HG03442 (cell line): ENCODE measurements at regions not wholly inside any gene's neighbourhood (a gene's known extent, or its start where the extent isn't known, plus 50 kb on each side); places are given as distances from the start of the nearest gene placed in this dataset.

Source experiments
- ATAC-seq: cut with Tn5 transposase; IDR thresholded peaks from one replicate; pipeline ENCODE4 v1.9.1; 2021; ENCODE audit warnings: mild to moderate bottlenecking, moderate library complexity; ENCODE audit not compliant: unreplicated experiment

GRCh38 chr2:16262526-16263178, 322.3 kb downstream of the MYCN start:
- ATAC-seq = no peak

DNA sequence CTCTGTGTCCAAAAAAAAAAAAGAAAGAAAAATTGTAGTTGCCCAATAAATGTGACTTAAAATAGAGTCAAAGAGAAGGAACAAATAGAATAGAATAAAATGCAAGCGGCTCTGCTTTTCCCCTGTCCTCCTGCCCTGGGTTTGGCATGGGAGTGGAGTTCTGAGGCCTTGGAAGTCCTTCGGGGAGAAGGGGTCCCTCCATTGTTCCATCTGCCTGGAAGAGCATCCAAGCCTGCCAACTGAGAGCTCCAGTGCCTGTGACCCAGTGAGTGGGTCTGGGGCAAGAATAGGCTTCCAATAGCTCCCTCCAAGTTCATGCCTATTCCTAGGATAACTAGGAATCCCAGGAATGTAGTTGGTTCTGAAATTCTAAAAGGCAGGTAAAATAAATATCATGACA, 321.4 kb downstream of the MYCN start:
- no peak for ATAC-seq

GRCh38 chr2:16261071-16261470, 320.7 kb downstream of the MYCN start:
- no peak for ATAC-seq

GRCh38 chr2:16260041-16260830, 319.9 kb downstream of the MYCN start:
- ATAC-seq = no peak

- no peak for ATAC-seq
These were observed 318.7 kb downstream of the MYCN start for GRCh38 chr2:16259010-16259409.

- no peak for ATAC-seq
These were observed 318.0 kb downstream of the MYCN start for GRCh38 chr2:16258350-16258749.

DNA sequence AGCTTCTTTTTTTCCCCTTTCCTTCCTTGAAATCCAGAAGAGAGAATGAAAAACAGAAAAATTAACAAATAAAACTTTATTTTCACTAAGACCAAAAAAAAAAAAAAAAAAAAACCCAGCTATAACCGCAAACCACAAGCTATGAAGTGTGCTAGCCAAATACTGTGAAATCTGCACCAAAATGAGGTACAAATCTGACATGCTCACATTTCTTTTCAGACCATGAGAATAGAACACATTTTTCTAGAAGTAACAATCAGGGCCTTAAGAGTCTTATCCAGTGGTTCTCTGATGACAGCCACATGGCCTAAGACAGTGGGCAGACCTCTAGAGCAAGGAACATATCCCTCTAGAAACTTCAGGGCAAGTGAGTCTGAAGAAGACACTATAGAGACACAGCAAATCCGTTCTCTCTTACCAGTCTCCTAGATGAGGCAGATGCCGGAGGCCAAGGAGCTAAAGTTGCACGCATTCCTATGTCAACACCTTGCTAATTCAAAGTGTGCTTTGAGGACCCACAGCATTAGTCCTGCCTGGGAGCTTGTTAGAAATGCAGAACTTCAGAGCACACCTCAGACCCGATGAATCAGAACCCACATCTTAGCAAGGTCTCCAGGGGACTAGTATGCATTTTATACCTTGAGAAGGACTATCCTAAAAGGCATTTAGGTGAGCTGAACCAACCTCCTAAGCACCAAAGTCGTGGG, 317.1 kb downstream of the MYCN start:
- ATAC-seq = no peak

DNA sequence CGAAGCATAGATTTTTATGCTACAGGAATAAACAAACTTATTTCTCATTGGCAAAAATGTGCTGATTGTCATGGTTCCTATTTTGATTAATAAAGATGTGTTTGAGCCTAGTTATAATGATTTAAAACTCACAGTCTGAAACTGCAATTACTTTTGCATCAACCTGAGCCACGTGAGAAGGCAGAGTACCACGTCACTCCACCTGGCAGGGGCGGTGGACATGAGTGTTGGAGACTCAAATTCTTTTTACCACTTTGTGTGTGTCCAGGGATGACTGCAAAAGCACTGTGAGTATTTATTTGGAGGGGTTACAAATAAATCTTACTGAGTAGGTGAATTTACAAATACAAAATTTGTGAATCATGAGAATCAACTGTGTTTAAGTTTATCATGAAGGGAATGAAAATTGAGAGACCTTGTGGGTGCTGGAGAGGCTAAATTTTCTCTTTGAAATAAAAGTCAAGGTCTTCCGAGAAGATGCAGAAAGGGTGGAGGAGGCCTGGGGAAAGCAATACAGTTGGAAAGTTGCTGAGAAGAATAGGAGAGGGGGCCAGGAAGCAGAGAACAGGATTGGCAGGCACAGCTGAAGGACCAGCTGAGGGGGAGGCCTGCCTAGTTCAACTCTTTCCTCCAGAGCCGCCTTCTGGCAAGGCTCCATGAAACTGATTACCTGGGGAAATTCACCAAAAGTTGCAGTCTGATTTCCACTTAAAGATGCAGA, 316.4 kb downstream of the MYCN start:
- ATAC-seq = no peak

DNA sequence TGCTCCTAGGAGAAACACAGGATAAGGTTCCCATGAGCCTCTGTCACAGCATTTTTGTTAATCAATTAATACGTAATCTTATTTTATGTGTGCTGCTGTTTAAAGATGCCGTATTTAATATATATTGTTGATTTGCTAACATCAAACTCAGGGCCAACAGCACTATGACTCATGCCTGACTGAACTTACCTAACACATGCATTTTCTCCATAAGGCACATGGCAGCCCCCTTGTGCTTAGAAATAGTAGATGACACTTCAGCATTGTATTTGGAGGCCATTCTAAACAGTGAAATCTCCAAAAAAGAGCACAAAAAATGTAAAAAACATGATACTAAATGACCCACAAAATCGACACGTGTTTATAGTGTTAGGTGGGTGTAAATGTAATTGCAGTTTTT, 314.8 kb downstream of the MYCN start:
- ATAC-seq = no peak

DNA sequence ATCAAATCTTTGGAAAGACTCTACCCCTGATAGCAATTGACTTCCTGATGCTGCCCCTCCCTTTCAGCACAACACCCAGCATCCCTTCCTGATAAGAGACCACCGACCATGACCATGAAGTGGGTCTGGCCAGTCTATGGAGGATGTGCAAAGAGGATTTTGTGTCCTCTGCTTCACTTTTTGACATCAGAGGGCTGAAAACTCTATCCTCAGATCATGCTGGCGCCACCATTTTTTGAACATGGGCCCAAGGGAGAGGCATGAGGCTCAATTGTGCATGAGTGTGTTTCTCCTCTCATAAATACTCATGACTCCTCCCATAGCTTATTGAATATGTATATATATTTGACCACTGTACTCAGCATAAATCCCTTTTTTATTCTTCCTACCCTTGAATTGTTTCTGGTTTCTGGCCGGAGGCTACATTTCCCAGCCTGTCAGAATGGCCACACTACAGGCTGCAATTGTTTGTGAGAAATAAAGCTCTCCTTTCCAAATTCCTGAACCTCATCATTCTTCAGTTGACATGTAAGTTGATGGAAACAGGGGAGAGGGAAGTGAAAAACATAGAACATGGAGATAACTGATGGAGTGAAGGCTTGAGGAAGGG, 314.1 kb downstream of the MYCN start:
- no peak for ATAC-seq

GRCh38 chr2:16253291-16253690, 312.9 kb downstream of the MYCN start:
- no peak for ATAC-seq

- ATAC-seq = no peak
These were observed 312.5 kb downstream of the MYCN start for GRCh38 chr2:16252891-16253290.

DNA sequence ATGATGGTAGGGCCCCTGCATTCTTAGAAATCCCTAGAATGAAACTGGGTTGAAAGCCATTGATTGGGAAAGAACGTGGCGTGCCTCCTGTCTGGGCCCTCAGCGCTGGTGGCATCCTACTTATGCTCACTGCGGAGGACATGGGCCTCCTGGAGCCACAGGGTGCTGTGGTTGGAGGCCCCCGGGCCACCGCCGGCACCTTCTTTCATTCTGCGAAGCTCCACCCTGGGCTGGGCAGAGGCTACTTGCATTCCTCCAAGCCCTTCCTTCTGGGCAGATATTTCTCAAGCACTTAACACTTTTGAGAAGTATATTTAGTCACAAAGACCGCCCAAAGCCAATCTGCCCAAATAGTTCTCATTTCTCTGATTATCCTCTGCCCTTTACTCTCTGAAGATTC, 311.9 kb downstream of the MYCN start:
- no peak for ATAC-seq

GRCh38 chr2:16251511-16252225, 311.3 kb downstream of the MYCN start:
- ATAC-seq = no peak

GRCh38 chr2:16250886-16251285, 310.5 kb downstream of the MYCN start:
- no peak for ATAC-seq

DNA sequence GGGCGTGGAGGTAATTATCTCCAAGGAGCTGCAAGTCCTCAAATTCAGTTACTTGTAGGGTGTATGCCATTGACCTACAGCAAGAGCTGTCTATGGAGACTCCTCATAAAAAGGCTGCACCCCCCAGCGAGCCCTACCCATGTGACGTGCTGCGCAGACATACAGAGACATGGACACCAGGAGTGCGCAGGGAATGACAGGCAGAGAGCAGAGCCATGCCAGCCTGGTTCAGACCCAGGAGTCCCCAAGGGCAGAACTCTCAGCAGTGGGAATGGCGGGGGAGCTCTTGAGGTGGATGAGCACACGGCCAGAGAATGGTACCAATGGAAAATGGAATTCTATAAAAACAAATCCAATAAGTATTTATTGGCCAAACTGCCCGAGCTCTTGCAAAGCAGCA, 310.1 kb downstream of the MYCN start:
- no peak for ATAC-seq

DNA sequence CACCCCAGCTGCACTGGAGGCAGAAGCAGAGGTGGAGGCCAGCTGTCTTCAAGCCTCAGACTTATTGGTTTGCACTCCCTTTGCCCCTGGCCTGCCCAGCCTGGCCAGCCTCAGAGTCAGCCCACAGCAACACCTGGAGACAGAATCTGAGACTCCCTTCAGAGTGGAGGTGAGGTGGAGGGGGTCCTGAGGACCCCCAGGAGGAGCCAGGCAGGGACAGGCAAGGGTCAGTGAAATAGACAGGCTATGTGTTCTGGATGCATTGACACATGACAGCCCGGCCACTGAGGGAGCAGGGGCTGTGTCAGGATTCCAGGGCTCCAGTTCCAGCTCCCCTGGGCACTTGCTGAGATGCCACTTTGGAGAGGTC, 309.7 kb downstream of the MYCN start:
- no peak for ATAC-seq

GRCh38 chr2:16249246-16250055, 309.1 kb downstream of the MYCN start:
- no peak for ATAC-seq

DNA sequence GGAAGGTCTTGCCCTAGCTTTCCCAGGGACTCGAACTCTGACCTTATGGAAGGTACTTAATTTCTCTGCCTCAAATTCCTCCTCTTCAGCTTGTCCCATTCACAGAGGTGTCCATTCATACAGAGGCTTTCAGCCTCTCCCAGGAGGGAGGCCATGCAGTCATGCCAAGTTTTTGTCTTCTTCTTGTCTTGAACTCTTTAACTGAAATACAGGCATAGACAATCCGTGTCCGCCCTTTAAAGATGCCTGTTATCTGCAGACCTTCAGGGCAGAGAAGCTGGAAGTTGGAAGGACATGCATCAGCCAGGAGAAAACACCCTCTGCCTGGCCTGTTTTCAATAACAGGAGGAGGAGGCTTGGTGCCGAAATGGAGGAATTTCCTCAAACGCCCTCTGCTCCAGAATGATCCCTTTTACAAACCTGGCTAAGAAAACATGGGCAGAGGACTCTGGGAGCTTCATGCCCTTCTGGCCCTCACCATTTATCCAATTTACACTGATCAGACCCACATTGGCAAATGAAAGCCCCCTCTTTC, 308.3 kb downstream of the MYCN start:
- no peak for ATAC-seq
